ENCODE measurements at regions not wholly inside any gene's neighbourhood (a gene's known extent, or its start where the extent isn't known, plus 50 kb on each side); places are given as distances from the start of the nearest gene placed in this dataset.

DNA sequence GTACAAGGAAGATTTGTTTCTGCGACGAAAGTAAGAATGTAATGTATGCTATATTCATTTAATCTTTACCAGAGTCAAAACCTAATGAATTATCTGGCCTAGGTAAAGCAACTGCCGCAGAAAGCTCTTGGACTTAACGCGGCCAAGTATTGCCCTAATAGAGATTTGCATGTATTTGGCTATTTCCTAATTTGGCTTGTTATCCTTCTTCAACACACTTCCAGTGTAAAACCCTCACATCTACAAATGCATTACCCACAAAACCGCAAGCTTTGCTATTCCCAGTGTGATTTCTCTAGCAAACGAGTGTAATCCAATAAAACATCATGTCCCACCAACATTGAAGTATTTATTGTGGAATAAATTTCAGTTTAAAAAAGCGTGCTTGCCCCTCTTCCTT lies 123.8 kb upstream of the LMO4 start:
- Histone ChIP-seq H3K4me3 (ENCODE audit: low read depth, low read length) (no peak overlapping the region), H3K27me3 (ENCODE audit: insufficient read depth, low read length) (peaks cover 31% of the 10 kb centered on the region), H3K36me3 (ENCODE audit: insufficient read depth, low read length) (no peaks in the 10 kb centered on the region), H3K4me1 (ENCODE audit: control insufficient read depth, insufficient read depth, low read length, unreplicated experiment) (no peaks in the 10 kb centered on the region), H3K79me2 (ENCODE audit: control insufficient read depth, insufficient read depth, low read length, unreplicated experiment) (no peaks in the 10 kb centered on the region), H3K27ac (ENCODE audit: low read depth, low read length) (no peak overlapping the region), H2AFZ (ENCODE audit: low read length, unreplicated experiment) (no peak overlapping the region)

- Histone ChIP-seq H3K4me3 (ENCODE audit: low read depth, low read length) (no peak overlapping the region), H3K79me2 (ENCODE audit: control insufficient read depth, insufficient read depth, low read length, unreplicated experiment) (no peaks in the 10 kb centered on the region), H2AFZ (ENCODE audit: low read length, unreplicated experiment) (no peak overlapping the region), H3K36me3 (ENCODE audit: insufficient read depth, low read length) (no peaks in the 10 kb centered on the region), H3K27ac (ENCODE audit: low read depth, low read length) (no peak overlapping the region), H3K4me1 (ENCODE audit: control insufficient read depth, insufficient read depth, low read length, unreplicated experiment) (no peaks in the 10 kb centered on the region), H3K27me3 (ENCODE audit: insufficient read depth, low read length) (peaks cover 24% of the 10 kb centered on the region)
Observed at GRCh38 chr1:87206044-87206831, 122.4 kb upstream of the LMO4 start.

- no peak overlapping the region for H2AFZ ChIP-seq (ENCODE audit: low read length, unreplicated experiment)
- H3K36me3 ChIP-seq (ENCODE audit: insufficient read depth, low read length) = no peaks in the 10 kb centered on the region
- H3K27me3 ChIP-seq (ENCODE audit: insufficient read depth, low read length) = peaks cover 27% of the 10 kb centered on the region
- H3K79me2 ChIP-seq (ENCODE audit: control insufficient read depth, insufficient read depth, low read length, unreplicated experiment) = no peaks in the 10 kb centered on the region
- H3K4me1 ChIP-seq (ENCODE audit: control insufficient read depth, insufficient read depth, low read length, unreplicated experiment) = no peaks in the 10 kb centered on the region
- H3K4me3 ChIP-seq (ENCODE audit: low read depth, low read length) = no peak overlapping the region
- H3K27ac ChIP-seq (ENCODE audit: low read depth, low read length) = no peak overlapping the region
Observed at GRCh38 chr1:87208080-87208479, 120.6 kb upstream of the LMO4 start.

DNA sequence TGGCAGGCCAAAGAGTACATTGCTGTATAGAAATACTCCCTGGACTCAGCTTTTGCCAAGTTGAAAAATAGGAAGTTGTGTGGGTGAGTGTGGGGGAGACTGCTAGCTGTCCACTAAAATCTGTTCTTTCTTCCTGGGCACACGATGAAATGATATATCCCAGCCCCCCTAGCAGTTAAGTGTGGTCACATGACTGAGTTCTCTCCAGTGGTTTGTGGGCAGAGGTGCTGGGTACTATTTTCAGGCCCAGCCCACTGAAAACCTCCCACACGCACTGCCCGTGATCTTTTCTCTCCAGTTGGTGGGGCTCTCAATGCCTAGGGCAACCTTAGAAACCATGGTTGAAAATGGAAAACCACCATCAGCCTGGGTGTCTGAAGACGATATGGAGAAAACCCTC lies 119.7 kb upstream of the LMO4 start:
- Histone ChIP-seq H3K79me2 (ENCODE audit: control insufficient read depth, insufficient read depth, low read length, unreplicated experiment) (no peaks in the 10 kb centered on the region), H3K27ac (ENCODE audit: low read depth, low read length) (no peak overlapping the region), H2AFZ (ENCODE audit: low read length, unreplicated experiment) (no peak overlapping the region), H3K27me3 (ENCODE audit: insufficient read depth, low read length) (peaks cover 27% of the 10 kb centered on the region), H3K4me1 (ENCODE audit: control insufficient read depth, insufficient read depth, low read length, unreplicated experiment) (no peaks in the 10 kb centered on the region), H3K4me3 (ENCODE audit: low read depth, low read length) (no peak overlapping the region), H3K36me3 (ENCODE audit: insufficient read depth, low read length) (no peaks in the 10 kb centered on the region)

- Histone ChIP-seq H3K36me3 (ENCODE audit: insufficient read depth, low read length) (no peaks in the 10 kb centered on the region), H3K27ac (ENCODE audit: low read depth, low read length) (no peak overlapping the region), H2AFZ (ENCODE audit: low read length, unreplicated experiment) (no peak overlapping the region), H3K4me3 (ENCODE audit: low read depth, low read length) (no peak overlapping the region), H3K27me3 (ENCODE audit: insufficient read depth, low read length) (peaks cover 22% of the 10 kb centered on the region), H3K79me2 (ENCODE audit: control insufficient read depth, insufficient read depth, low read length, unreplicated experiment) (no peaks in the 10 kb centered on the region), H3K4me1 (ENCODE audit: control insufficient read depth, insufficient read depth, low read length, unreplicated experiment) (no peaks in the 10 kb centered on the region)
Observed at GRCh38 chr1:87210151-87210550, 118.5 kb upstream of the LMO4 start.

DNA sequence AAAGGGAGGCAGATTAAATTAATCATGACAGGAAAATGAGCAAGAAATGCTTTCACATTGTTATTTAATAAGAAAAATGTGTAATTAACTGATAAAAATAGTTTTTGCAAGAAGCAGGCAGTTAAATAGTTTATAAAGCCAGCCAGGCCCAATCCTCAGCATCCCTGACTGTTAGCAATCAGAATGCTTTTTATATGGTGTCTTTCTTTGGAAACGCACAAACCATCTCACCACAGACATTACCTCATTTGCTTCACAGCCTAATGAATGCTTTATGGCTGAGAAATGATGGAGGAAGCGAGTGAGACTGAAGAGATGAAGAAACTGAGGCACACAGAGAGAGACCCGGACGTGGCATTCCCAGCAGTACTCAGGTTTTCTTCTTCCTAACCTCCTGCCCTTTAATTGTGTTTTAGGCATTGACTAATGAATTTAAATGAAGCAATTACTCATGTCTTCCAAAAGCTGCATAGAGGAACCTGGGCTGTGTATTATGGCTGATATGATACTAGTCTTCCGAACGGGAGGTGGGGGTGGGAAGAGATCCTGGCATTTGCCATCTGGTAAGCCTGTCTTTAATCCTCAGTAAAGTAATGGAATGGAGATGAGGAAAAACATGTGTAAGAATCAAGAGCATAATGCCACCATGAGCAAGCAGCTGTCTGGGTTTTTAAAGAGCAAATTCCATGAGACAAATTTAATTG lies 116.1 kb upstream of the LMO4 start:
- H3K4me1 ChIP-seq (ENCODE audit: control insufficient read depth, insufficient read depth, low read length, unreplicated experiment) = no peaks in the 10 kb centered on the region
- H3K27ac ChIP-seq (ENCODE audit: low read depth, low read length) = no peak overlapping the region
- H3K4me3 ChIP-seq (ENCODE audit: low read depth, low read length) = no peak overlapping the region
- peaks cover 8% of the 10 kb centered on the region for H3K27me3 ChIP-seq (ENCODE audit: insufficient read depth, low read length)
- H2AFZ ChIP-seq (ENCODE audit: low read length, unreplicated experiment) = no peak overlapping the region
- H3K79me2 ChIP-seq (ENCODE audit: control insufficient read depth, insufficient read depth, low read length, unreplicated experiment) = no peaks in the 10 kb centered on the region
- no peaks in the 10 kb centered on the region for H3K36me3 ChIP-seq (ENCODE audit: insufficient read depth, low read length)

GRCh38 chr1:87213135-87213515 lies 115.6 kb upstream of the LMO4 start:
- H3K27ac ChIP-seq (ENCODE audit: low read depth, low read length) = no peak overlapping the region
- no peak overlapping the region for H2AFZ ChIP-seq (ENCODE audit: low read length, unreplicated experiment)
- H3K36me3 ChIP-seq (ENCODE audit: insufficient read depth, low read length) = no peaks in the 10 kb centered on the region
- no peaks in the 10 kb centered on the region for H3K79me2 ChIP-seq (ENCODE audit: control insufficient read depth, insufficient read depth, low read length, unreplicated experiment)
- H3K27me3 ChIP-seq (ENCODE audit: insufficient read depth, low read length) = peaks cover 7% of the 10 kb centered on the region; the same call in 1 of the 2 replicates
- no peaks in the 10 kb centered on the region for H3K4me1 ChIP-seq (ENCODE audit: control insufficient read depth, insufficient read depth, low read length, unreplicated experiment)
- no peak overlapping the region for H3K4me3 ChIP-seq (ENCODE audit: low read depth, low read length)

GRCh38 chr1:87215592-87215991 lies 113.1 kb upstream of the LMO4 start:
- Histone ChIP-seq H3K79me2 (ENCODE audit: control insufficient read depth, insufficient read depth, low read length, unreplicated experiment) (no peaks in the 10 kb centered on the region), H2AFZ (ENCODE audit: low read length, unreplicated experiment) (no peak overlapping the region), H3K27me3 (ENCODE audit: insufficient read depth, low read length) (peaks cover 3% of the 10 kb centered on the region; the same call in 1 of the 2 replicates), H3K36me3 (ENCODE audit: insufficient read depth, low read length) (no peaks in the 10 kb centered on the region), H3K27ac (ENCODE audit: low read depth, low read length) (no peak overlapping the region), H3K4me3 (ENCODE audit: low read depth, low read length) (no peak overlapping the region), H3K4me1 (ENCODE audit: control insufficient read depth, insufficient read depth, low read length, unreplicated experiment) (no peaks in the 10 kb centered on the region)

- H3K4me3 ChIP-seq (ENCODE audit: low read depth, low read length) = no peak overlapping the region
- no peaks in the 10 kb centered on the region for H3K4me1 ChIP-seq (ENCODE audit: control insufficient read depth, insufficient read depth, low read length, unreplicated experiment)
- H3K27ac ChIP-seq (ENCODE audit: low read depth, low read length) = no peak overlapping the region
- no peaks in the 10 kb centered on the region for H3K79me2 ChIP-seq (ENCODE audit: control insufficient read depth, insufficient read depth, low read length, unreplicated experiment)
- H2AFZ ChIP-seq (ENCODE audit: low read length, unreplicated experiment) = no peak overlapping the region
- H3K36me3 ChIP-seq (ENCODE audit: insufficient read depth, low read length) = no peaks in the 10 kb centered on the region
- H3K27me3 ChIP-seq (ENCODE audit: insufficient read depth, low read length) = no peaks in the 10 kb centered on the region
Observed at GRCh38 chr1:87218618-87219017, 110.1 kb upstream of the LMO4 start.

GRCh38 chr1:87219141-87219540 lies 109.5 kb upstream of the LMO4 start:
- Histone ChIP-seq H3K27me3 (ENCODE audit: insufficient read depth, low read length) (no peaks in the 10 kb centered on the region), H3K27ac (ENCODE audit: low read depth, low read length) (no peak overlapping the region), H3K36me3 (ENCODE audit: insufficient read depth, low read length) (no peaks in the 10 kb centered on the region), H3K4me3 (ENCODE audit: low read depth, low read length) (no peak overlapping the region), H3K79me2 (ENCODE audit: control insufficient read depth, insufficient read depth, low read length, unreplicated experiment) (no peaks in the 10 kb centered on the region), H3K4me1 (ENCODE audit: control insufficient read depth, insufficient read depth, low read length, unreplicated experiment) (peaks cover 4% of the 10 kb centered on the region), H2AFZ (ENCODE audit: low read length, unreplicated experiment) (no peak overlapping the region)

DNA sequence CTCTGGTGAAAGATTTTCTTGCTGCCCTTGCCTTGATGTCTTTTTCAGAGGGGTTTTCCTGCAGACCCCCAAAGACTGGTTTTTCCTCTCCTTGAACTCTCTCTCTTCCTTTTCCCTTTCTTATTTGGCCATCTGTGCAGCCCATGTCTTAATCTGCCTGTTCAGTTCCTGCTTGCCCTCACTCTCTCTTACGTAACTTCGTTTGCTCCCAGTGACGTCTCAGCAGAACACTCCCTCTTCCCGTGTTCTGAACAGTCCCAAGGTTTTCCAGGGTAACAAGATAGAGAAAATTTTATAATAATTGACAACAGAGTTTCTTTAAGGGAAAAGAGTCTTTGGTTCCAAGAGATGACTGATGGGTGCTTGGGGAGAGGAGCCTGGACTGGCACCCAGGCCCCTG lies 109.1 kb upstream of the LMO4 start:
- peaks cover 8% of the 10 kb centered on the region for H3K4me1 ChIP-seq (ENCODE audit: control insufficient read depth, insufficient read depth, low read length, unreplicated experiment)
- no peak overlapping the region for H2AFZ ChIP-seq (ENCODE audit: low read length, unreplicated experiment)
- no peak overlapping the region for H3K4me3 ChIP-seq (ENCODE audit: low read depth, low read length)
- no peaks in the 10 kb centered on the region for H3K27me3 ChIP-seq (ENCODE audit: insufficient read depth, low read length)
- H3K27ac ChIP-seq (ENCODE audit: low read depth, low read length) = no peak overlapping the region
- no peaks in the 10 kb centered on the region for H3K79me2 ChIP-seq (ENCODE audit: control insufficient read depth, insufficient read depth, low read length, unreplicated experiment)
- no peaks in the 10 kb centered on the region for H3K36me3 ChIP-seq (ENCODE audit: insufficient read depth, low read length)

Measured in ACC112 (cell line).